ENCODE measurements at regions not wholly inside any gene's neighbourhood (a gene's known extent, or its start where the extent isn't known, plus 50 kb on each side); places are given as distances from the start of the nearest gene placed in this dataset.

- no peaks in the 10 kb centered on the region for H3K36me3 ChIP-seq
- 53 to 60% methylated on average over 11 of the region's 11 CpGs for WGBS, 2 donors
- no peaks in the 10 kb centered on the region for H3K27me3 ChIP-seq
- no peak overlapping the region for H3K4me3 ChIP-seq (replicated peaks in 1 of 3)
- intact Hi-C loops (cut with DNase I), result no loop called here
- no peak for DNase-seq
- no peak for TF ChIP-seq POLR2A (IDR thresholded peaks at IDR 0.05)
- no peak for TF ChIP-seq CTCF (IDR thresholded peaks at IDR 0.05)
- H3K9me3 ChIP-seq, result no peaks in the 10 kb centered on the region
- H3K4me1 ChIP-seq, result peaks cover 7 to 31% of the 10 kb centered on the region in 2 donors
- H3K27ac ChIP-seq, result peak overlapping the region; percentile 37 to 78 (median 66)
Measured at GRCh38 chr10:3886641-3887251, 101.7 kb upstream of the KLF6 start.

- Histone ChIP-seq H3K9me3 (no peaks in the 10 kb centered on the region), H3K27ac (peak overlapping the region; percentile 37 to 78 (median 66)), H3K4me3 (replicated peaks in 1 of 3) (no peak overlapping the region), H3K36me3 (no peaks in the 10 kb centered on the region), H3K27me3 (no peaks in the 10 kb centered on the region), H3K4me1 (peaks cover 7 to 31% of the 10 kb centered on the region in 2 donors)
- 40 to 44% methylated on average over 14 of the region's 14 CpGs for WGBS, 2 donors
- DNase-seq, result no peak
- no peak for TF ChIP-seq CTCF (IDR thresholded peaks at IDR 0.05)
- TF ChIP-seq POLR2A (IDR thresholded peaks at IDR 0.05), result no peak
- intact Hi-C loops (cut with DNase I), result no loop called here
Measured at GRCh38 chr10:3886191-3886590, 101.2 kb upstream of the KLF6 start.

GRCh38 chr10:3882855-3883254 is 97.8 kb upstream of the KLF6 start:
- no peak overlapping the region for H3K4me3 ChIP-seq (replicated peaks in 1 of 3)
- TF ChIP-seq CTCF (IDR thresholded peaks at IDR 0.05) (no peak), POLR2A (IDR thresholded peaks at IDR 0.05) (no peak)
- DNase-seq, result no peak
- H3K36me3 ChIP-seq, result no peaks in the 10 kb centered on the region
- intact Hi-C loops (cut with DNase I), result no loop called here
- H3K9me3 ChIP-seq, result no peaks in the 10 kb centered on the region
- H3K4me1 ChIP-seq, result peaks cover 7 to 21% of the 10 kb centered on the region in 2 donors
- WGBS, 2 donors, result 99 to 100% methylated on average over 4 of the region's 4 CpGs
- H3K27me3 ChIP-seq, result no peaks in the 10 kb centered on the region
- no peak overlapping the region for H3K27ac ChIP-seq

- H3K27ac ChIP-seq, result no peak overlapping the region
- DNase-seq, result peak in 1 of 2 donors; percentile 22
- TF ChIP-seq CTCF (IDR thresholded peaks at IDR 0.05) (no peak), POLR2A (IDR thresholded peaks at IDR 0.05) (no peak)
- no peaks in the 10 kb centered on the region for H3K27me3 ChIP-seq
- intact Hi-C loops (cut with DNase I), result no loop called here
- H3K4me3 ChIP-seq (replicated peaks in 1 of 3), result no peak overlapping the region
- peaks cover 14 to 18% of the 10 kb centered on the region in 2 donors for H3K4me1 ChIP-seq
- no peaks in the 10 kb centered on the region for H3K36me3 ChIP-seq
- WGBS, 2 donors, result 45% methylated on average over 3 of the region's 3 CpGs
- H3K9me3 ChIP-seq, result no peaks in the 10 kb centered on the region
Measured at GRCh38 chr10:3881622-3882021, 96.6 kb upstream of the KLF6 start.

GRCh38 chr10:3879073-3879472 is 94.1 kb upstream of the KLF6 start:
- no peak for DNase-seq
- H3K27me3 ChIP-seq, result no peaks in the 10 kb centered on the region
- H3K36me3 ChIP-seq, result no peaks in the 10 kb centered on the region
- 91 to 92% methylated on average over 8 of the region's 8 CpGs for WGBS, 2 donors
- intact Hi-C loops (cut with DNase I), result no loop called here
- no peak overlapping the region for H3K4me3 ChIP-seq (replicated peaks in 1 of 3)
- no peaks in the 10 kb centered on the region for H3K9me3 ChIP-seq
- no peak for TF ChIP-seq CTCF (IDR thresholded peaks at IDR 0.05)
- peaks cover 10 to 13% of the 10 kb centered on the region in 2 donors for H3K4me1 ChIP-seq
- H3K27ac ChIP-seq, result no peak overlapping the region

All from thyroid gland (tissue), 4 donors.